ENCODE measurements at regions not wholly inside any gene's neighbourhood (a gene's known extent, or its start where the extent isn't known, plus 50 kb on each side); places are given as distances from the start of the nearest gene placed in this dataset.

DNA sequence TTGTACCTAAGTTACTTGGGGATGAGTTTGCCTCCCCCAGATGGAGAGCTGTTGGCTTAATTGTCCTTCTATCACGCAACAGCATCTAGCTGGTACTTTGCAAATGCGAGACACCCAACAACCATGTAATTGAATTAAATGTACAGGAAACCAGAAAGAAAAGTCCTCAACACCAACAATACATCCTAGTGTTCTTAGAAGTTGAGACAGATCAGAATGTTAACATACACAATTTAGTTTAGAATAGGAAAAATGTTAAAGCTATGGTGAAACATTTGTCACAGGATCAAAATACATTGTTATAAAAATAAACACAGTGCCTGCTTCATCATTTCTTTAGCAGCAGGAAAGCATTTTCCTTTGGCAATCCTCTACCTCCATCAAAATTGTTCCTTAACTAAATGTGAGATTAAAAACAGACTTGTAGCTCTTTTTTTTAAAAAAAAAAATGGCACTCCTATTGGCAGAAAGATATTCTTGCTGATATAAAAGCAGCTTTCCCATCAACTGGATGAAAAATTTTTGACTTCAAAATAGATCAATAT is 163.1 kb upstream of the MID1 start:
- DNase-seq (ENCODE audit: low read depth), result no peak
- CTCF ChIA-PET, result no interaction called here

DNA sequence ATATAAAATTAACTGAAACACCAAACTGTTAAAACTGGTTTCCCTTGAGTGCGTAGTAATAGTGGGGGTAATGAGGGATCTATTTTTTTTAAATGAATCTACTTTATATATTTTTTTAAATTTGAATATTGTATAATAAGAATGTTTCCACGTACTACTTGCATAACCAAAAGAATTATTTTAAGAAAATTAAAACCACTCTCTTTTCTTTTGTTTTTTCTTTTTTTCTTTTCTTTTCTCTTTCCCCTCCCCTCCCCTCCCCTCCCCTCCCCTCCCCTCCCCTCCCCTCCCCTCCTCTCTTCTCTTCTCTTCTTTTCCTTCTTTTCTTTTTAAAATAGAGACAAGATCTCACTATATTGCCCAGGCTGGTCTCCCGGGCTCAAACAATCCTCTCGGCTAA is 166.9 kb upstream of the MID1 start:
- Histone ChIP-seq H3K36me3 (ENCODE audit: control insufficient read depth, insufficient read depth, low read length) (no peaks in the 10 kb centered on the region), H3K4me3 (ENCODE audit: low read depth, low read length) (no peak overlapping the region), H3K27me3 (ENCODE audit: control insufficient read depth, insufficient read depth, low read length) (no peaks in the 10 kb centered on the region)
- ChIA-PET CTCF (no interaction called here), POLR2A (no interaction called here)
- TF ChIP-seq, protein P1, sequence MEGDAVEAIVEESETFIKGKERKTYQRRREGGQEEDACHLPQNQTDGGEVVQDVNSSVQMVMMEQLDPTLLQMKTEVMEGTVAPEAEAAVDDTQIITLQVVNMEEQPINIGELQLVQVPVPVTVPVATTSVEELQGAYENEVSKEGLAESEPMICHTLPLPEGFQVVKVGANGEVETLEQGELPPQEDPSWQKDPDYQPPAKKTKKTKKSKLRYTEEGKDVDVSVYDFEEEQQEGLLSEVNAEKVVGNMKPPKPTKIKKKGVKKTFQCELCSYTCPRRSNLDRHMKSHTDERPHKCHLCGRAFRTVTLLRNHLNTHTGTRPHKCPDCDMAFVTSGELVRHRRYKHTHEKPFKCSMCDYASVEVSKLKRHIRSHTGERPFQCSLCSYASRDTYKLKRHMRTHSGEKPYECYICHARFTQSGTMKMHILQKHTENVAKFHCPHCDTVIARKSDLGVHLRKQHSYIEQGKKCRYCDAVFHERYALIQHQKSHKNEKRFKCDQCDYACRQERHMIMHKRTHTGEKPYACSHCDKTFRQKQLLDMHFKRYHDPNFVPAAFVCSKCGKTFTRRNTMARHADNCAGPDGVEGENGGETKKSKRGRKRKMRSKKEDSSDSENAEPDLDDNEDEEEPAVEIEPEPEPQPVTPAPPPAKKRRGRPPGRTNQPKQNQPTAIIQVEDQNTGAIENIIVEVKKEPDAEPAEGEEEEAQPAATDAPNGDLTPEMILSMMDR (IDR thresholded peaks at IDR 0.05; ENCODE audit: insufficient read depth, low read depth, low read length), result no peak
- DNase-seq (ENCODE audit: low read depth), result no peak

More for the DNA sequence above, 163.1 kb upstream of the MID1 start:
- POLR2A ChIA-PET, result no interaction called here
- Histone ChIP-seq H3K36me3 (ENCODE audit: control insufficient read depth, insufficient read depth, low read length) (no peaks in the 10 kb centered on the region), H3K27me3 (ENCODE audit: control insufficient read depth, insufficient read depth, low read length) (no peaks in the 10 kb centered on the region), H3K4me3 (ENCODE audit: low read depth, low read length) (no peak overlapping the region)
- TF ChIP-seq, protein P1 (IDR thresholded peaks at IDR 0.05; ENCODE audit: insufficient read depth, low read depth, low read length), result no peak

DNA sequence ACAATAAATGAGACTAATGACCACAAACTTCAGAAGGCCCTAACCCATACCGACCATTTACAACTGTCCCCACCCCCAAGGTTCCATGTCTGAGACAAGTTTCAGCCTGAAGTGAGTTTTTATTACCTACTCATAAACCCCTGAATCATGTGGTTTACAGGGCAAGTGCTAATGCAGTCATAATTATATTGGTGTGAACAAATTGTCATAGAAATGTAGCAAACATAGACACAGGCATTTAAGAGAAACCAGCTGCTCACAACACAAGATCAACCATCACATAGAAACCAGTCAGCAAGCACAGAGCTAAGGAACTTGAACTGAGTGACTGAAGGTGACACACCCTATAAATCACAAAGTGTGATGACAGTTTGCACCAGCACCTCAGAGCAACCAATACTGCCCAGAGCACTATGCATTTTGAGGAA is 173.8 kb upstream of the MID1 start:
- ChIA-PET CTCF (no interaction called here), POLR2A (no interaction called here)
- H3K4me3 ChIP-seq (ENCODE audit: low read depth, low read length), result no peak overlapping the region
- H3K27me3 ChIP-seq (ENCODE audit: control insufficient read depth, insufficient read depth, low read length), result no peaks in the 10 kb centered on the region
- TF ChIP-seq, protein P1 (IDR thresholded peaks at IDR 0.05; ENCODE audit: insufficient read depth, low read depth, low read length), result no peak
- H3K36me3 ChIP-seq (ENCODE audit: control insufficient read depth, insufficient read depth, low read length), result no peaks in the 10 kb centered on the region
- DNase-seq (ENCODE audit: low read depth), result no peak

DNA sequence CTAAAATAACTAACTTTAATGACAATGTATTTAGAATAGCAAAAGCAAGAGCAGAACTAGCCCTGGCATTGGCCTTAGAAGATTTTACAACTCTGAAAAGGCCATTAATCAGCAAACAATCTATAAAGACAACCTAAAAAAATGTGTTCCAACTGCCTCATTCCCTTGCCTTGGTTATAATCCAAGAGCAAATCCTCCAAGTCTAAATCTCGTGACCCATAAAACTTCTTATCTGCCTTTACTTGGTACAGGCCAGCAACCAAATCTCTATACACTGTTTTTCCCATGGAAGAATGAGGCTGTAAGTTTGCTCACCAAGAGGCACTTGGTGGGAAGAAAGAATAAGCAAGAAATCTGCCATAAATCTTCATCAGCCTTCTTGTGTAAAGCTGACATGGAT is 175.3 kb upstream of the MID1 start:
- ChIA-PET POLR2A (no interaction called here), CTCF (no interaction called here)
- H3K36me3 ChIP-seq (ENCODE audit: control insufficient read depth, insufficient read depth, low read length), result no peaks in the 10 kb centered on the region
- TF ChIP-seq, protein P1 (IDR thresholded peaks at IDR 0.05; ENCODE audit: insufficient read depth, low read depth, low read length), result no peak
- no peaks in the 10 kb centered on the region for H3K27me3 ChIP-seq (ENCODE audit: control insufficient read depth, insufficient read depth, low read length)
- no peak overlapping the region for H3K4me3 ChIP-seq (ENCODE audit: low read depth, low read length)
- no peak for DNase-seq (ENCODE audit: low read depth)

- Histone ChIP-seq H3K4me3 (ENCODE audit: low read depth, low read length) (no peak overlapping the region), H3K36me3 (ENCODE audit: control insufficient read depth, insufficient read depth, low read length) (no peaks in the 10 kb centered on the region), H3K27me3 (ENCODE audit: control insufficient read depth, insufficient read depth, low read length) (no peaks in the 10 kb centered on the region)
- no peak for DNase-seq (ENCODE audit: low read depth)
- TF ChIP-seq, protein P1 (IDR thresholded peaks at IDR 0.05; ENCODE audit: insufficient read depth, low read depth, low read length), result no peak
- ChIA-PET CTCF (interaction anchor here (0.9 kb wide), 1 partner anchor 262 kb away, joined by 3 read pairs; no protein-coding TSS in a partner anchor), POLR2A (no interaction called here)
These were observed 177.1 kb upstream of the MID1 start for GRCh38 chrX:10797466-10797865.
